GM23338 (cell line): ENCODE measurements at regions not wholly inside any gene's neighbourhood (a gene's known extent, or its start where the extent isn't known, plus 50 kb on each side); places are given as distances from the start of the nearest gene placed in this dataset.

Source experiments
- ATAC-seq: fragments of 200-7000 bp; cut with Tn5 transposase; 3 replicates; pipeline ENCODE4 v1.9.1; 2020
- DNase-seq: peaks from one replicate; pipeline ENCODE4 v3.0.0-alpha.2; 2015; ENCODE audit warnings: low spot score
- H2AFZ ChIP-seq: fragments of 200-600 bp; sonication (generic); 2 replicates; pipeline ENCODE4 v1.8.0; 2016; ENCODE audit warnings: antibody characterized with exemption, mild to moderate bottlenecking, moderate library complexity
- H3F3A ChIP-seq: fragments of 200-600 bp; sonication (generic); replicated peaks from 2 replicates; pipeline ENCODE4 v1.8.0; 2017; ENCODE audit warnings: antibody characterized with exemption, mixed run types, low read depth
- H3K27ac ChIP-seq: fragments of 200-600 bp; sonication (generic); 2 replicates; pipeline ENCODE4 v1.6.1; 2016; ENCODE audit warnings: low read depth
- H3K27me3 ChIP-seq: fragments of 200-600 bp; sonication (generic); 2 replicates; pipeline ENCODE4 v1.8.0; 2016; ENCODE audit warnings: mild to moderate bottlenecking, mixed run types, moderate library complexity; ENCODE audit not compliant: insufficient read depth
- H3K36me3 ChIP-seq: fragments of 200-600 bp; sonication (generic); 2 replicates; pipeline ENCODE4 v1.8.0; 2016; ENCODE audit warnings: mild to moderate bottlenecking; ENCODE audit not compliant: insufficient read depth
- H3K4me1 ChIP-seq: fragments of 200-600 bp; sonication (generic); 2 replicates; pipeline ENCODE4 v1.8.0; 2016; ENCODE audit warnings: mild to moderate bottlenecking, moderate library complexity; ENCODE audit not compliant: insufficient read depth
- H3K4me2 ChIP-seq: fragments of 200-600 bp; sonication (generic); 2 replicates; pipeline ENCODE4 v1.7.1; 2017; ENCODE audit warnings: mixed run types
- H3K4me3 ChIP-seq: fragments of 200-600 bp; sonication (generic); 2 replicates; pipeline ENCODE4 v1.6.1; 2016; ENCODE audit warnings: mixed run types
- H3K79me2 ChIP-seq: fragments of 200-600 bp; sonication (generic); replicated peaks from 2 replicates; pipeline ENCODE4 v1.8.0; 2017; ENCODE audit warnings: mild to moderate bottlenecking; ENCODE audit not compliant: insufficient read depth
- H3K9me2 ChIP-seq: fragments of 200-600 bp; sonication (generic); 2 replicates; pipeline ENCODE4 v1.8.0; 2017; ENCODE audit not compliant: insufficient read depth
- H4K20me1 ChIP-seq: fragments of 200-600 bp; sonication (generic); replicated peaks from 2 replicates; pipeline ENCODE4 v1.8.0; 2017; ENCODE audit warnings: mild to moderate bottlenecking; ENCODE audit not compliant: insufficient read depth
- H3K27ac Mint-ChIP-seq: 2 replicates; pipeline ENCODE4 v1.8.0; 2020; ENCODE audit warnings: inconsistent platforms, mild to moderate bottlenecking, moderate library complexity, mixed read lengths
- H3K27me3 Mint-ChIP-seq: 3 replicates; pipeline ENCODE4 v1.8.0; 2022; ENCODE audit warnings: low read depth, mild to moderate bottlenecking, moderate library complexity, mixed read lengths, inconsistent platforms; ENCODE audit not compliant: insufficient read depth, poor library complexity
- H3K36me3 Mint-ChIP-seq: 3 replicates; pipeline ENCODE4 v1.8.0; 2021; ENCODE audit warnings: low read depth, mild to moderate bottlenecking, inconsistent platforms, moderate library complexity, mixed read lengths
- H3K4me1 Mint-ChIP-seq: 3 replicates; pipeline ENCODE4 v1.8.0; 2020; ENCODE audit warnings: mild to moderate bottlenecking, inconsistent platforms, mixed read lengths
- H3K4me3 Mint-ChIP-seq: 3 replicates; pipeline ENCODE4 v1.8.0; 2021; ENCODE audit warnings: moderate library complexity, mild to moderate bottlenecking, inconsistent platforms, mixed read lengths
- H3K9me3 Mint-ChIP-seq: 3 replicates; pipeline ENCODE4 v1.8.0; 2020; ENCODE audit warnings: moderate library complexity, mild to moderate bottlenecking, inconsistent platforms, mixed read lengths
- CTCF ChIP-seq, 2 experiments: fragments of 200-600 bp in 1 of 2; sonication (generic) in 1 of 2; conservative IDR thresholded peaks; 2 replicates each; pipeline versions ENCODE4 v1.5.1 to v1.6.1; 2016 to 2017; ENCODE audit warnings: antibody characterized with exemption in 2 of 2, low read depth in 2 of 2, mild to moderate bottlenecking in 2 of 2, moderate library complexity in 1 of 2
- EZH2phosphoT487 ChIP-seq: fragments of 200-600 bp; sonication (generic); IDR thresholded peaks from one replicate; pipeline ENCODE4 v1.8.1; 2018; ENCODE audit warnings: antibody characterized with exemption; ENCODE audit not compliant: unreplicated experiment
- TF ChIP-seq, protein P1 (sequence below): fragments of 250-450 bp; sonication (Bioruptor Pico); IDR thresholded peaks from 2 replicates; pipeline ENCODE4 v1.5.0; 2020; ENCODE audit warnings: mild to moderate bottlenecking, moderate library complexity

DNA sequence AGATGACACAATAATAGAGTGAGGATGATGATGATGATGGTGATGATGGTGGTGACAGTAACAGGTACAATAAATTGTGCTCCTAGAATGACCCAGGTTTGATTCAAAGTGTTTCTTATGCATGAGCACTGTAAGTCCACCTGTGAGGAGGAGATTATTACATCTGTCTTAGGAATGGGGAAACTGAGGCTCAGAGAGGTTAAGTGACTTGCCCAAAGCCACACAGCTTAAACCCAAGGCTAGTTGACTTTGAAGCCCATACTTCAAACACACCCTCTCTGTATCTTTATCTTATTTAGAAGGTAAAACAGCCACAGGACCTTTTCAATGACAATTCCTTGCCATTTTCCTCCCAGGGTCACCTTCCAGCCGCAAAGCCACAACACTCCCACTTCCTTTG, 88.9 kb downstream of the MIAT start (continued):
- TF ChIP-seq, protein P1, sequence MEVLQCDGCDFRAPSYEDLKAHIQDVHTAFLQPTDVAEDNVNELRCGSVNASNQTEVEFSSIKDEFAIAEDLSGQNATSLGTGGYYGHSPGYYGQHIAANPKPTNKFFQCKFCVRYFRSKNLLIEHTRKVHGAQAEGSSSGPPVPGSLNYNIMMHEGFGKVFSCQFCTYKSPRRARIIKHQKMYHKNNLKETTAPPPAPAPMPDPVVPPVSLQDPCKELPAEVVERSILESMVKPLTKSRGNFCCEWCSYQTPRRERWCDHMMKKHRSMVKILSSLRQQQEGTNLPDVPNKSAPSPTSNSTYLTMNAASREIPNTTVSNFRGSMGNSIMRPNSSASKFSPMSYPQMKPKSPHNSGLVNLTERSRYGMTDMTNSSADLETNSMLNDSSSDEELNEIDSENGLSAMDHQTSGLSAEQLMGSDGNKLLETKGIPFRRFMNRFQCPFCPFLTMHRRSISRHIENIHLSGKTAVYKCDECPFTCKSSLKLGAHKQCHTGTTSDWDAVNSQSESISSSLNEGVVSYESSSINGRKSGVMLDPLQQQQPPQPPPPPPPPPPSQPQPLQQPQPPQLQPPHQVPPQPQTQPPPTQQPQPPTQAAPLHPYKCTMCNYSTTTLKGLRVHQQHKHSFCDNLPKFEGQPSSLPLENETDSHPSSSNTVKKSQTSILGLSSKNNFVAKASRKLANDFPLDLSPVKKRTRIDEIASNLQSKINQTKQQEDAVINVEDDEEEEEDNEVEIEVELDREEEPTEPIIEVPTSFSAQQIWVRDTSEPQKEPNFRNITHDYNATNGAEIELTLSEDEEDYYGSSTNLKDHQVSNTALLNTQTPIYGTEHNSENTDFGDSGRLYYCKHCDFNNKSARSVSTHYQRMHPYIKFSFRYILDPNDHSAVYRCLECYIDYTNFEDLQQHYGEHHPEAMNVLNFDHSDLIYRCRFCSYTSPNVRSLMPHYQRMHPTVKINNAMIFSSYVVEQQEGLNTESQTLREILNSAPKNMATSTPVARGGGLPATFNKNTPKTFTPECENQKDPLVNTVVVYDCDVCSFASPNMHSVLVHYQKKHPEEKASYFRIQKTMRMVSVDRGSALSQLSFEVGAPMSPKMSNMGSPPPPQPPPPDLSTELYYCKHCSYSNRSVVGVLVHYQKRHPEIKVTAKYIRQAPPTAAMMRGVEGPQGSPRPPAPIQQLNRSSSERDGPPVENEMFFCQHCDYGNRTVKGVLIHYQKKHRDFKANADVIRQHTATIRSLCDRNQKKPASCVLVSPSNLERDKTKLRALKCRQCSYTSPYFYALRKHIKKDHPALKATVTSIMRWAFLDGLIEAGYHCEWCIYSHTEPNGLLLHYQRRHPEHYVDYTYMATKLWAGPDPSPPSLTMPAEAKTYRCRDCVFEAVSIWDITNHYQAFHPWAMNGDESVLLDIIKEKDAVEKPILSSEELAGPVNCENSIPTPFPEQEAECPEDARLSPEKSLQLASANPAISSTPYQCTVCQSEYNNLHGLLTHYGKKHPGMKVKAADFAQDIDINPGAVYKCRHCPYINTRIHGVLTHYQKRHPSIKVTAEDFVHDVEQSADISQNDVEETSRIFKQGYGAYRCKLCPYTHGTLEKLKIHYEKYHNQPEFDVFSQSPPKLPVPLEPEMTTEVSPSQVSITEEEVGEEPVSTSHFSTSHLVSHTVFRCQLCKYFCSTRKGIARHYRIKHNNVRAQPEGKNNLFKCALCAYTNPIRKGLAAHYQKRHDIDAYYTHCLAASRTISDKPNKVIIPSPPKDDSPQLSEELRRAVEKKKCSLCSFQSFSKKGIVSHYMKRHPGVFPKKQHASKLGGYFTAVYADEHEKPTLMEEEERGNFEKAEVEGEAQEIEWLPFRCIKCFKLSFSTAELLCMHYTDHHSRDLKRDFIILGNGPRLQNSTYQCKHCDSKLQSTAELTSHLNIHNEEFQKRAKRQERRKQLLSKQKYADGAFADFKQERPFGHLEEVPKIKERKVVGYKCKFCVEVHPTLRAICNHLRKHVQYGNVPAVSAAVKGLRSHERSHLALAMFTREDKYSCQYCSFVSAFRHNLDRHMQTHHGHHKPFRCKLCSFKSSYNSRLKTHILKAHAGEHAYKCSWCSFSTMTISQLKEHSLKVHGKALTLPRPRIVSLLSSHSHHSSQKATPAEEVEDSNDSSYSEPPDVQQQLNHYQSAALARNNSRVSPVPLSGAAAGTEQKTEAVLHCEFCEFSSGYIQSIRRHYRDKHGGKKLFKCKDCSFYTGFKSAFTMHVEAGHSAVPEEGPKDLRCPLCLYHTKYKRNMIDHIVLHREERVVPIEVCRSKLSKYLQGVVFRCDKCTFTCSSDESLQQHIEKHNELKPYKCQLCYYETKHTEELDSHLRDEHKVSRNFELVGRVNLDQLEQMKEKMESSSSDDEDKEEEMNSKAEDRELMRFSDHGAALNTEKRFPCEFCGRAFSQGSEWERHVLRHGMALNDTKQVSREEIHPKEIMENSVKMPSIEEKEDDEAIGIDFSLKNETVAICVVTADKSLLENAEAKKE (CRISPR knock-in tag) = no peak
- TF ChIP-seq CTCF (conservative IDR thresholded peaks at IDR 0.05; ENCODE audit: low read depth in 2 of 2) = no peak

DNA sequence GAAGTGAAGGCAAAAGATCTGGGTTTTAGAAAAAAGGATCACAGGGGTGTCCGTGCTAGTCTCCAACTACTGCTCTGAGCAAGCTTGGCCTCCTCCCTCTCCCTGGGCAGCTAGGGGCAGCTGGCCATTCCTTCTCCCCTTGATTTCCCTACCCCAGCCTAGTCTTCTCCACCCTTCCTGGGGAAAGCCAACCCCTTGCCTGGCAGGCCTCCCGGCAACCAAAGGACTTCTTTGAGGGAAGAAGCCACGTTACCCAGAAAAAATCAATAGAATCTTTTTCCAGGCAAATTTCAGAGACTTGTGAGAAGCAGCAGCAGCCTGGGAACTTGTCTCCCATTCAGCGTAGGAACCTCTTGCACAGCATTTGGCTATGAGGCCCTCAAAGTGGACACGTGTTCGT, 91.5 kb downstream of the MIAT start:
- H3K27ac Mint-ChIP-seq = no peak overlapping the region
- no peak overlapping the region for H3K27ac ChIP-seq
- H3K36me3 Mint-ChIP-seq = peaks cover 6% of the 10 kb centered on the region; the same call in 1 of the 3 replicates
- ATAC-seq (no peak), DNase-seq (no peak)
- H3K27me3 Mint-ChIP-seq = peaks cover 21% of the 10 kb centered on the region
- no peak for TF ChIP-seq EZH2phosphoT487
- H3K4me3 ChIP-seq = no peak overlapping the region
- H3K4me1 ChIP-seq = peaks cover 48% of the 10 kb centered on the region
- no peak overlapping the region for H3K4me2 ChIP-seq
- H3K36me3 ChIP-seq = no peaks in the 10 kb centered on the region
- H4K20me1 ChIP-seq = no peaks in the 10 kb centered on the region
- H3K9me3 Mint-ChIP-seq = no peaks in the 10 kb centered on the region
- no peak overlapping the region for H3K4me3 Mint-ChIP-seq
- peaks cover 15% of the 10 kb centered on the region for H3F3A ChIP-seq
- H3K27me3 ChIP-seq = no peaks in the 10 kb centered on the region
- no peaks in the 10 kb centered on the region for H3K79me2 ChIP-seq
- H3K4me1 Mint-ChIP-seq = peaks cover 44% of the 10 kb centered on the region
- H3K9me2 ChIP-seq = no peaks in the 10 kb centered on the region
- H2AFZ ChIP-seq = no peak overlapping the region
